ENCODE measurements at regions not wholly inside any gene's neighbourhood (a gene's known extent, or its start where the extent isn't known, plus 50 kb on each side); places are given as distances from the start of the nearest gene placed in this dataset.

DNA sequence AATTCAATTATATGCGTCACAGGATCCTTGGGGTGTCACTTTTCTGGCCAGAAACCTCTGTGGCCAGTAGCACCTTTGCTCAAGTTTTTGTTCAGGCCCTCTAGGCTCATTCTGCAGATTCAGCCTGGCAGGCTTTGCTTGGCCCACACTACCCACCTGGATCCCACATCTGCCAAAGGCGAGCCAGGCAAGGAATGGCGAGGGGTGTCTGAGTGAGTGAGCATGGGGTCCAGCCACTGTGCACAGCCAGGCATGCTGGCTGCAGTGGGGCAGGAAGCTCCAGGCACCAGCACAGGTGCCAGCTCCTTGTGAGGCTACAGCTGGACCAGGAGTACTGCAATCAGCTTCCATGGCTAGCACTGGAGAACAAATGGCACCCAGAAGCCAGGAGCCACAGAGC, 914.9 kb downstream of the FSTL5 start:
- TF ChIP-seq, protein P1, sequence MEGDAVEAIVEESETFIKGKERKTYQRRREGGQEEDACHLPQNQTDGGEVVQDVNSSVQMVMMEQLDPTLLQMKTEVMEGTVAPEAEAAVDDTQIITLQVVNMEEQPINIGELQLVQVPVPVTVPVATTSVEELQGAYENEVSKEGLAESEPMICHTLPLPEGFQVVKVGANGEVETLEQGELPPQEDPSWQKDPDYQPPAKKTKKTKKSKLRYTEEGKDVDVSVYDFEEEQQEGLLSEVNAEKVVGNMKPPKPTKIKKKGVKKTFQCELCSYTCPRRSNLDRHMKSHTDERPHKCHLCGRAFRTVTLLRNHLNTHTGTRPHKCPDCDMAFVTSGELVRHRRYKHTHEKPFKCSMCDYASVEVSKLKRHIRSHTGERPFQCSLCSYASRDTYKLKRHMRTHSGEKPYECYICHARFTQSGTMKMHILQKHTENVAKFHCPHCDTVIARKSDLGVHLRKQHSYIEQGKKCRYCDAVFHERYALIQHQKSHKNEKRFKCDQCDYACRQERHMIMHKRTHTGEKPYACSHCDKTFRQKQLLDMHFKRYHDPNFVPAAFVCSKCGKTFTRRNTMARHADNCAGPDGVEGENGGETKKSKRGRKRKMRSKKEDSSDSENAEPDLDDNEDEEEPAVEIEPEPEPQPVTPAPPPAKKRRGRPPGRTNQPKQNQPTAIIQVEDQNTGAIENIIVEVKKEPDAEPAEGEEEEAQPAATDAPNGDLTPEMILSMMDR (IDR thresholded peaks at IDR 0.05; ENCODE audit: borderline replicate concordance, extremely low read depth, insufficient read depth), result no peak
- no peaks in the 10 kb centered on the region for H3K9me3 ChIP-seq (ENCODE audit: control insufficient read depth in 2 of 3, insufficient read depth in 1 of 3, low read length in 3 of 3)

DNA sequence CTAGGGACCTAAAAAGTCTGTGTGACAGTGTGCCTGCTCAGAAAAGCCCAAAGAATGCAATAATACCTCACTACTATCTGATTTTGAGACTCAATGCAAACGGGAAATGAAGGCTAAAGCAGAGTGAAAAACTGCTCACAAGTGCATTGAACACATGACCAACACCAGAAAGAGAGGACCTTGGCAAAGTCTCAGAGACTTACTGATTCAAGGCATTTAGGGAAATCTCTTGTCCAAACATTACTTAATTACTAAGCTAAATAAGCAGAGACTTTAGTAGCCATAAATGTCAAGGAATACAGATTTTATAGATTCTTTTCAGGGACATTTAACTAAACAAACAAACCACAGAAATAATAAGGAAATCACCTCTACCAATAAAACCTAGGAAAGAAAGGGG, 916.0 kb downstream of the FSTL5 start:
- no peaks in the 10 kb centered on the region for H3K9me3 ChIP-seq (ENCODE audit: control insufficient read depth in 2 of 3, insufficient read depth in 1 of 3, low read length in 3 of 3)
- TF ChIP-seq, protein P1 (IDR thresholded peaks at IDR 0.05; ENCODE audit: borderline replicate concordance, extremely low read depth, insufficient read depth), result no peak
- H3K4me1 ChIP-seq (ENCODE audit: control insufficient read depth in 2 of 3, insufficient read depth in 2 of 3, low read depth in 1 of 3, low read length in 3 of 3), result no peaks in the 10 kb centered on the region
- no peaks in the 10 kb centered on the region for H3K27me3 ChIP-seq (ENCODE audit: control insufficient read depth, insufficient read depth, low read length)
- H3K27ac ChIP-seq (ENCODE audit: low read depth in 2 of 2, low read length in 2 of 2), result no peak overlapping the region
- DNase-seq, result peak in 2 of 5 donors; percentile 2 to 34
- intact Hi-C loops (cut with DNase I), result no loop called here
- H3K4me3 ChIP-seq (ENCODE audit: low read length in 3 of 3), result no peak overlapping the region
- no peak for FAIRE-seq
- no peaks in the 10 kb centered on the region for H3K36me3 ChIP-seq (ENCODE audit: control insufficient read depth in 2 of 3, insufficient read depth in 3 of 3, low read length in 3 of 3)
- no peak overlapping the region for H3K9ac ChIP-seq (ENCODE audit: low read length in 3 of 3)

More for the DNA sequence above, 914.9 kb downstream of the FSTL5 start:
- Histone ChIP-seq H3K27me3 (ENCODE audit: control insufficient read depth, insufficient read depth, low read length) (no peaks in the 10 kb centered on the region), H3K27ac (ENCODE audit: low read depth in 2 of 2, low read length in 2 of 2) (no peak overlapping the region), H3K9ac (ENCODE audit: low read length in 3 of 3) (no peak overlapping the region), H3K36me3 (ENCODE audit: control insufficient read depth in 2 of 3, insufficient read depth in 3 of 3, low read length in 3 of 3) (no peaks in the 10 kb centered on the region), H3K4me1 (ENCODE audit: control insufficient read depth in 2 of 3, insufficient read depth in 2 of 3, low read depth in 1 of 3, low read length in 3 of 3) (no peaks in the 10 kb centered on the region), H3K4me3 (ENCODE audit: low read length in 3 of 3) (no peak overlapping the region)
- no peak for FAIRE-seq
- DNase-seq, result no peak
- intact Hi-C loops (cut with DNase I), result no loop called here

DNA sequence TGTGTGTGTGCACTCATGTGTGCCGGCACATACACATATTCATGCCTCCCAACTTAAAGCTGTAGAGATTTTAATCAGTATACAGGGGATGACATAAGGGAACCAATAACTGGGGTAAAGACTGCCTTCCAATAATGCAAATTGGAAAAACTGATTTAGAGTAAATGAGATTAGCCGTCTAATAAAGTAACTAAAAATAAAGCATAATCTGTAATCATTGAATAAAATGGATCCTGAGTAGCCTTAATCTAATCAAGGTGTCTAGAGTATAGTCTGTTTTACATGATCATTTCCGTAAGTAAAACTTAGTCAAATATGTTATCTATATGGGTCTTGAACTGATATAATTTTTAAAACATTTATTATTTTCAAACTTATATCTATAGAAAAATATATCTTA, 925.8 kb downstream of the FSTL5 start:
- no peaks in the 10 kb centered on the region for H3K27me3 ChIP-seq (ENCODE audit: control insufficient read depth, insufficient read depth, low read length)
- no peaks in the 10 kb centered on the region for H3K4me1 ChIP-seq (ENCODE audit: control insufficient read depth in 2 of 3, insufficient read depth in 2 of 3, low read depth in 1 of 3, low read length in 3 of 3)
- no peak overlapping the region for H3K9ac ChIP-seq (ENCODE audit: low read length in 3 of 3)
- H3K9me3 ChIP-seq (ENCODE audit: control insufficient read depth in 2 of 3, insufficient read depth in 1 of 3, low read length in 3 of 3), result no peaks in the 10 kb centered on the region
- no peak overlapping the region for H3K4me3 ChIP-seq (ENCODE audit: low read length in 3 of 3)
- DNase-seq (no peak), FAIRE-seq (no peak)
- H3K27ac ChIP-seq (ENCODE audit: low read depth in 2 of 2, low read length in 2 of 2), result no peak overlapping the region
- TF ChIP-seq, protein P1 (IDR thresholded peaks at IDR 0.05; ENCODE audit: borderline replicate concordance, extremely low read depth, insufficient read depth), result no peak
- no peaks in the 10 kb centered on the region for H3K36me3 ChIP-seq (ENCODE audit: control insufficient read depth in 2 of 3, insufficient read depth in 3 of 3, low read length in 3 of 3)
- intact Hi-C loops (cut with DNase I), result no loop called here

DNA sequence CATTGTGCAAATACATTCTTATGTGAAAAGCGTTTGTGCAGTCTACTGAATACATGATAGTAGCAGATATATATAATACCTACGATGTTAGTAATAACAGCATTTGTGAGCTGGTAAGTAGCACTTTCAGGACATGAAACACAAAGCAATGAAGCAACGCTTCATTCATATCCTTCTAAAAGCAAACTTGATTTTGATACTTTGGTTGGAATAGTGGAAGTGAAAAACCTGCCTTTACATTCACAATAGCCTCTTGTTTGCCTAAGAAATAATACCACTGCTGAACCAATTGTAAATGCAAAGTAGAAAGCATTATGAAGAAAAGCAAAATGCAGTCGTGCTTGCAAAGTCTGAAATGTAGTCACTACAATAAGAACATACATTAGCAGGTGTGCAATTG, 926.3 kb downstream of the FSTL5 start:
- intact Hi-C loops (cut with DNase I), result no loop called here
- H3K36me3 ChIP-seq (ENCODE audit: control insufficient read depth in 2 of 3, insufficient read depth in 3 of 3, low read length in 3 of 3), result no peaks in the 10 kb centered on the region
- TF ChIP-seq, protein P1 (IDR thresholded peaks at IDR 0.05; ENCODE audit: borderline replicate concordance, extremely low read depth, insufficient read depth), result no peak
- no peaks in the 10 kb centered on the region for H3K27me3 ChIP-seq (ENCODE audit: control insufficient read depth, insufficient read depth, low read length)
- no peak for DNase-seq
- no peak overlapping the region for H3K9ac ChIP-seq (ENCODE audit: low read length in 3 of 3)
- H3K4me1 ChIP-seq (ENCODE audit: control insufficient read depth in 2 of 3, insufficient read depth in 2 of 3, low read depth in 1 of 3, low read length in 3 of 3), result no peaks in the 10 kb centered on the region
- FAIRE-seq, result no peak
- no peak overlapping the region for H3K27ac ChIP-seq (ENCODE audit: low read depth in 2 of 2, low read length in 2 of 2)
- H3K9me3 ChIP-seq (ENCODE audit: control insufficient read depth in 2 of 3, insufficient read depth in 1 of 3, low read length in 3 of 3), result no peaks in the 10 kb centered on the region
- no peak overlapping the region for H3K4me3 ChIP-seq (ENCODE audit: low read length in 3 of 3)

Data from kidney (tissue), 13 donors.